ENCODE measurements at regions not wholly inside any gene's neighbourhood (a gene's known extent, or its start where the extent isn't known, plus 50 kb on each side); places are given as distances from the start of the nearest gene placed in this dataset.
A peak's percentile ranks its signal among the peaks of the same experiment; 100 is the strongest.

DNA sequence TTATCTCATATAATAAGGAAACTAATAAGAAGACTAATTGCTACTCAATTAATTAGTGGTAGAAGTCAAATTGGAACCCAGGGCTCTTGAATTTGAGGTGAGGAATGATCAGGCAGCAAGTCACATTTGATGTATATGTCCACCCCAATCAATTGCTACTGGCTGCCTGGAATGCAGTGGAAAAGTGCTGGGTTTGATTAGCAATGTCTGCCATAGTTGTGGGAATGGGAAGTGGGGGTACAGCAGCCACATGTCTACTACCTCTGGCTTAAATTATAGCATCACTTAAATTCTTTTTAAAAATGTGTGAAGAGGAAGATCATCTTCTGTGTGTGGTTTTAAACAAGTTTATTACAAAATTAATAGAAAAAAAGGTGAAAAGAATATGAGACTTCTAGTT lies 50.8 kb upstream of the NAV2 start:
- DNase-seq: no peak

DNA sequence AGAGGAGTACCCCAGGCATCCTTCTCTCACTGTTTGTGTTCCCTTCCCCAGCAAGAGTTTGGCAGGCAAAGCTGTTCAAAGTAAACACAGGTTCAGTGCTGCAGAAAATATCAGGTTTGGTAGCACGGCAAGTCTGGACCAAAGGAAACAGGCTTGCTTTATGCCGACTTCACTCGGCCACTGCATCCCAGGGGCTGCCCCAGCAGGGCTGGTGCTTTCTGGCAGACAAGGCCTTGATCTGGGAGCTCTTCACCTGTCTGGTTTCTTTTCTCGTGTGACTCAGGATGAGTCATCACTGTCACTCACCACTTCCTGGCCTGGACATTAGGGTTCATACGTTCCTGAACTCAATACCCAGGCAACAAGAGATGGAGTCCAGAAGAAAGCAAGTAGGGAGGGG lies 52.6 kb upstream of the NAV2 start:
- DNase-seq: no peak

DNA sequence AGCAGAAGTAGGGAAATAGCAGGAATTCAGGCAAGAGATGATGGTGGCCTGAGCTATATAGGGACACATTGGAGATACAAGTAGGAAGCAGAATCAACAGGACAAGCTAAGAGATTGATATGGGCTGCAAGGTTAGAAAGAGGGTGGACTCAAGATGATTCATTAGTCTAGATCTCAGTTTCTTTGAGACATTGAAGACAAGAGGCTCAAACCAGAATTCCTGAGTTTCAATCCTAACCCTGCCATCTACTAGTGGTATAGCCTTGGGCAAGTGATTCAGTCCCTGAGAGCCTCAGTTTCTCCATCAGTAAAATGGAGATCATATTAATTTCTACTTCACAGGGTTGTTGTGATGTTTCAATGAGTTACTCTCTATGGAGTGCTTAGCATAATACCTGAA lies 53.1 kb upstream of the NAV2 start:
- no peak for DNase-seq

DNA sequence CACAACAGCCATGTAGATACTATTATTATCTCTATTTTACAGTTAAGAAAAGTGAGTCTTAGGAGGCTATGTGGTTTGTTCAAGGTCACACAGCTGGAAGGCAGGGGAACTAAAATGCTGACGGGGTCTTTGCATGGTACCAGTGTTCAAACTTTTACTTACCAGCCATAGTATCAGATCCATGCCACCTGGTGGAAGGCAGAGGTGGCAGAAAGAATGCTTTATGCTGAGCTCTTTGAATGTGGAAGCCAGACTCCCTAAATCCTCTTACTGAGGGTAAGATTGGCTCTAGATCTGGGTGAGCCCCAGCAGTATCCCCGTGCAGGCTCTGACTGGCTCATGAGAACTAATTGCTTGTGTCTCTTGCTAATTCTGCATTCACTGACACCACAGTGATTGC lies 54.3 kb upstream of the NAV2 start:
- no peak for DNase-seq

DNA sequence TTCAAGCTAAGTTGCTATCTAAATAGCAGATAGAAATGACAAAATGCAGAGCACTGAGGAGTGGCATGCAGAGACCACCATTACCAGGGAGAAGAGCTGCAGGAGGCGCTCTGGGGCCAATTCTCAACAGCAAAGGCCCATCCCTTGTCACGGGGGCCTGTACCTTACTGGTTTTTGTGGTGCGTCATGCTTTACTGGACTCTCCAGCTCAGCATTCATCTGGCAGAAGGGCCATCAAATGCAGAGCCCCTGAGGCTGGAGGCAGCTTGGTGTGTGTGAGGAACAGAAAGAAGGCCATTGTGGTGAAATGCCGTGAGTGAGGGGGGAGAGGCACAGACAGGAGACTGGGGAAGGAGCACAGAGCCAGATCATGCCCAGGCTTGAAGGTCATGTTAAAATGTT lies 56.5 kb upstream of the NAV2 start:
- DNase-seq: no peak

DNA sequence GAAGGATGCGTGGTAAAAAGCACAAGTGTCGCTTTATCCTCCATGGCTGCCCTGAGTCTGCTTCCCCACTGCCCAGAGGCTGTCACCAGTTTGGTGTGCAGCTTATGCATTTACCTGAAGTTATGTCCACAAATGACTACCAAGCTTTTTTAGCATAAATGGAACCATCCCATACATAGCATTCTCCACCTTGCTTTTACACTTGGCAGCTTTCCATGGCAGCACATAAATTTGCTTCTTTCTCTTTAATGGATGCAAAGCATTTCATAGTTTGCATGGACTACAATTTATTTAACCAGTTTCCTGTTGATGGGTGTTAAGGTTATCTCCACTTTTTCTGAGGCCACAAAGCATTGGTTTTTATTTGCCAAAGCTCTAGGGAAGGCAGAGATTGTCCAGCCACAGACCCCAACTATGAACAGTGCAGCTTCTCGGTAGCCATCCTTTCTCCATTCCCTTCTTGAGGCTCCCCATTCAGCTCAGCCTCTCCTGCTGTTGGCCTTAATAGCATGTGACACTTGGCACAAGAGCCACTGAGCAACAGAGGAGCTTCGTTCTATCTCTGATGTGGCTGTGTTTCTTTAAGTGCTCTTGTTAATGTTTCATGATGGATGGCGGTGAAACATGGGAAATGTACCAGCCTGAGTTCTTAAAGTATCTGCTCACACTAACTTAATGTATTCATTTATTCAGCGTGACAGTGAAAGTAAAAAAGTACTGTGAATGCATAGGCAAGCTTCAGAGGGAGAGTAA lies 59.8 kb upstream of the NAV2 start:
- no peak for DNase-seq

DNA sequence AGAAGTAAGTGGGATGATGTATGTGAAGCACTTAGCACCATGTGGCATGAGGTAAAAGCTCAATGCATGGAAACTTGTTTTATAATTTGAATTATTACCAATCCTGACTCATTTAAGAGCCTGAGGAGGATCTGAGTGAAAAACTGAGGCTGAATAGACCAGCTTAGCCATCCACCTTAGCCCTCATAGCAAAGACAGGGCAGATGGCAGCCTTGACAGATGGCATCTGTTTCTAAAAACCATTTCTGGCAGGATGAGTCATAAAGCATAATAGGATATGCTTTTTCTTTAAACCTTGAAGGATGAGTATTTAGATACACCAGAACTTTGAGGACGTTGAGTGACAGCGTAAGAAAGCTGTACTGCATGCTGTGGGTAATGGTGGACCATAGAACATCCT lies 61.0 kb upstream of the NAV2 start:
- DNase-seq: no peak

DNA sequence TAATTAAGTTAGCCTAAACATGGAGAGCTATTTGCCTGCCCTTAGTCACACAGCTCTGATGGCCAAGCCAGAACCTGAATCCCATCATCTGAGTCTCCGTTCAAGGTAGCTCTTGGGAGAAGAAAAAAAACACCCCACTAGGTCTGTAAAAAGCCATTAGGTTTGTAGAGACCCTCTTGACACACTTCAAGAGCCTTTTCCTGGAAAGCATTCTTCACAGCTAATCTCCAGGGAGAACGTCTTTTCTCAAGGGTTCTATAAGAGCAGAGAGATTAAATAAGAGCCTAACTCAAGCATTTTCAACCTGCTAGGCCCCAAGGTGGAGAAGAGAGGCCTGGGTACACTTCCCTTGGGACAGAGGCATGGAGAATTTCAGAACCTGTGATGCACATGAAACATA lies 61.6 kb upstream of the NAV2 start:
- DNase-seq: no peak

DNA sequence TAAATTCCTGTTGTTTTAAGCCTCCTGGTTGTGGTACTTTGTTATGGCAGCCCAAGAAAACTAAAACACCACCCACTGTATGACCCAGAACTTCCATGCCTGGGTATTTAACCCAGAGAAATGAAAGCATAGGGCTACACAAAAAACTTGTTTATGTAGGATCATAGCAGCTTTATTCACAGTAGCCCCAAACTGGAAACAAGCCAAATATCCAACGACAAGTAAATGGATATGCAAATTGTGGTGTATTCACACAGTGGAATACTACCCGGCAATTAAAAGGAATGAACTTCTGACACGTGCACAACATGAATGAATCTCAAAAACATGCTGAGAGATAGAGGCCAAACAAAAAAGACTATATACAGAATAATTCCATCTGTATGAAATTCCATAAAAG lies 62.2 kb upstream of the NAV2 start:
- no peak for DNase-seq

DNA sequence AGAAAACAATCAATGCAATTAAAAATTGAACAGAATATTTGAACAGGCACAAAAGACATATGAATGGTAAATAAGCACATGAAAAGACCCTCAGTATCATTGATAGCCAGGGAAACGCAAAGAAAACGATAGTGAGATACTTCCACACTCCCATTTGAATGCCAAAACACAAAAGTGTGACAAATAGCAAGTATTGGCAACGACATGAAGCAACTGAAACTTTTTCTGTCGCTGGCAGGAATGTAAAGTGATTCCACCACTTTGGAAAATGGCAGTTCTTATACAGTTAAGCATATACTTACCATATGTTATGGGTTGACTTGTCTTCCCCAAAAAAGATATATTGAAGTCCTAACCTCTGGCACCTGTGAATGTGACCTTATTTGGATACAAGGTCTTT lies 62.9 kb upstream of the NAV2 start:
- no peak for DNase-seq

DNA sequence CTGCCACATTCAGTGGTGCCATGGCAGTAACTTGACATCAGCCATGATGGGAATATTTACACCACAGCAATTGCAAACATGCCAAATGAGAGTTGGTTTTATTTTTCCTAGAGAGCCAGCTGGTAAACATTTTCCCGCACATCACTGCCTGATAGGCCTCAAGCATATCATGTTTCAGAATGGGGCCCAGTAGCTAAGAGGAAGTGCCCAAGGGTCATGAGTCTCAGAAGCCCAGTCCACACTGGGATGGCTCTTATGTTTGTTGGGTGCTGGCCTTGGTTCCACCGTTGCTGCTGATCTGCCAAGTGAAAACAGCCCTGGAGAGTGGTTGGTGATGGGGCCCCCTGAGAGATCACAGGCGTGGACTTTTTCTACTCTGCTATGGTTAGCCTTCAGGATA lies 64.3 kb upstream of the NAV2 start:
- DNase-seq: no peak

DNA sequence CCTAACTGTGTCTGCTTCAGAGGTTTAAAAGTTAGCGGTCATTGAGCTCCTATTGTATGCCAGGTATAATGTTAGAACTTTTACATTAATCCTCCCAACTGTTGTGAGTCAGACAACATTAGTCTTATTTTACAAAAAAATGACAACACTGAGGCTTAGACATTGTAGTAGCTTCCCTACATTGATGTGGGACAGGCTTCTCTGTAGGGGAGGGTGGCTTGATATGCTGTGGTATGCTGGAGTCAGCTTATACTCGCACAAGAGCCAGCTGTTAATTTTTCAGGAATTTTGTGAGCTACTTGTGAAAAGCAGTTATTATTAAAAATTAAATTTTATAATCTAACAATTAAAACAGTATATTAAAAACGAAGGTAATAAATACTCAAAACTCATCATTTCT lies 64.8 kb upstream of the NAV2 start:
- no peak for DNase-seq

DNA sequence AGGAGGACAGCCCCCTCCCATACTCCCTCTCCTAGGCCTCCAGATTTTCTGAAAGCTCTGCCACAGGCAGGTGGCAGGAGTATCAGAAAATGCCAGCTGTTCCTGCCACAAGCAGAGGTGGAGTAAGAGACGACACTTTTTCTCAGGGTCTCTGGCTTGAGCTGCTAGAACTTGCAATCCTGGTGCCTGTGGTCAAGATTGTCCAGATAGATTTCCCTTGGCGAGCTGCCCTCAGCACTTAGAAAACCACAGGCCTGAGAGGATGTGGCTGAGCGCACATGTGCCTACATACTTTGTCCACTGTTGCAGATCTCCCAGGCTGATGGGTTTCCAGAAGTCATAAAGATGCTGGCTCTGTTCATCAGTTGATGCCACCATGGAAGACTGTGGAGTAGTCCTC lies 65.7 kb upstream of the NAV2 start:
- no peak for DNase-seq

DNA sequence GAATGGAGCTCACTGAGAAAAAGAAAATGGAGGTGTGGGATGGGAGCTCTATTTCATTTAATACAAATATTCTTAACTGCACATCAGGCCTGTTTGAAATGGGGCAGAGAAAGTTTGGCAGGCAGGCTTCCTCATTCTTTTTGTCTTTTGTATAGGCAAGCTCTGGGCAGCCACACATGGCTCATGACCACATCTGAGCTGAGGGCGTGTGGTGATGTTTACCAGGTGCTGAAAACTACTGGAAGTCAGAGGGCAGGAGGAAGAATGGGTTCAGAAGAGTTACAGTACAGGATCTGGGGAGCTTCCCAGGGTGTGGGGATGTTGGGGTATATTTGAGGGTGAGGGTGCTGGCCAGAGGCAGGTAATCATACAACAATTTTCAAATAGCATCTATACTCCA lies 66.3 kb upstream of the NAV2 start:
- no peak for DNase-seq

DNA sequence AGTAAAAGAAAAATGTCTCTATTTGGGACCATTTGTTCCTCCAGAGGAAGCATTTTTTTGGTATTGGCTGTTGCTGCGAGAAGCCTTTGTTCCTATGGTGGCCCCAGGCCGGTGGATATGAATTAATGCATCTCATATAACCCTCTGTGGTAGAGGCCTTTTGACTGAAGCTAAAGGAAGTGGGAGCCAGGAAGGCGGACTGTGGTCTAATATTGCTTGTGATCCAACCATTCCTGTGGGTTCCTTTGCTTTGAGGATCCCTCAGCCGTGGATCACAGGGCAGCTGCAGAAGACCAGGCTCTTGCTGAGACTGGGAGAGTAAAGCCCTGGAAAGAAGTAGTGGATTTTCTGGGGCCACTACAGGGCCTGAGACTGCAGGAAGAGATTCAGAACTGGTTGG lies 68.3 kb upstream of the NAV2 start:
- DNase-seq: no peak

DNA sequence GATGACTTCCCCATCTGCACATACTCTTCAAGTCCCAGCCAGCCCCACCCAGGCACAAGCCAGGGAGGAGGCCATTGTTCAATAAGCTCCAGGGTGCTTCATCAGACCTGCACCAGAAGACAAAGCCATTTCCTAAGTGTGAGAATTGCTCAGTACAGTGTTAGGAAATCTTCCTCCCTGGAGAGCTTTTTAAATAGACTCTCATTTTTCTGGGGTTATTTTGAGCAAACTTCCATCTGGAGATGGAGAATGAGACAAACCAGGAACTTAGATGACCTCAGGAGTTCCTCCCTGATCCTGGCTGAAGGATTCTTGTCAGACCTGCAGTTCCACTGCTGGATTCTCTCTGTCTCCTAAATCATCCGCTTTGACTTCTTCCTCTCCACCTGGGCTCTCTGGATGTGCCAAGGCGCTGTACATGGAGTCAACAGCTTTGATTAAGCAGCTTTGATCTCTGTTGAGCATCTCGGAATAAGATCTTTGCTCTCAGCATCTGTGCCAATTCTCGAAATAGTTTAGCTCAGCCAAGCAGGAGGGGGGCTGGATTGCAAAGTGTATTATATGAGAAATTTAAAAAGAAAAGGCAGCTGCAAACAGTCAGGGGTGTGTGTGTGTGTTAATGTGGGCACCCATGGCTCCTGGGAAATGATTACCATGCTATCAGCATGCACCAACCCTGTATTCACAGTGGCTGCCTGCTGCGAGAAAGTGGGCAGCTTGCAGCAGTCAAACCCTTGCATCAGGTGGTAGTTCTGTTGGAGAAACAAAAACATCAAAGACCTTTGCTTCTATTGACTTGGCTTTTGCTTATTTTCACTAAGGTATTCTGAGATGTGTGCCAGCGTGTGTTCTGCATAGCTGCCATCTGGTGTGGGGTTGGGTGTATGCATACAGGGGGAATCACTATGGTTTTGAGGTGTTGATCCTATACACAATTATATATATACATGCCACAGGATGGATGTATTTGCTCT lies 70.2 kb upstream of the NAV2 start:
- peak; percentile 88 for DNase-seq

DNA sequence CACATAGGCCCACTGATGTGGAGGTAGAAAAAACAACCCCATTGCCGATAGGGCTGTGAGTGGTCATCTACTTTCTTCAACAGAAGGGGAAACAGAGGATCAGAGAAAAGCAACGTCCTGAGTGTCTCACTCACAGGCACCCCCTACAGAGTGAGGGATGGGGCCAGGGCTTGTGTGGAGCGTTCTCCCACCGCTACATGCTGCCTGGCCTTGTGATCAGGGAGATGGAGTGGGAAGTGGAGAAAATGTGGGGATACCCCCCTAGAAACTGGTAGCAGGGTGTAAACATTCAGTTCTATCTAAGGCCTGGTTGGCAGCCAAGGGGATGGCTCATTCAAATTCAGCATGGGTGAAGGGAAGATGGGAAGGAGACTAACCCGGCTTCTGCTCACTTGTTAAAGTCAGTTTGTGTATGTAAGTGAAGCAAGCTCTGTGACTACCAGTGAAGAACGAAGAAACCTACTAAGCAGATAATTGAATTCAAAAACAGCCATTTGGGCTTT lies 73.0 kb upstream of the NAV2 start:
- no peak for DNase-seq

DNA sequence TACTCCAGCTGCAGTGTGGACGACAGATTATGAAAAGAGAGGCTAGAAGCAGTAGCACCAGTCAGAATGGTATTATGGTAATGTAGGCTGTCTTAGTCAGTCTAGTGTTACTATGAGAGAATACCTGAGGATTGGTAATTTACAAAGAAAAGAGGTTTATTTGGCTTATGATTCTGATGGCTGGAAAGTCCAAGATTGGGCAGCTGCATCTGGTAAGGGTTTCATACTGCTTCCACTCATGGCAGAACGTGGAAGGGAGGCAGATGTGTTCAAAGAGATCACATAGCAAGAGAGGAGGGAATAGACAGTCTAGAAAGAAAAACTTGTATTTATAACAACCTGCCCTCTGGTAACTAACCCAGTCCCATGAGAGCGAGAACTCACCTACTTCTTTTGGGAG lies 77.3 kb upstream of the NAV2 start:
- no peak for DNase-seq

DNA sequence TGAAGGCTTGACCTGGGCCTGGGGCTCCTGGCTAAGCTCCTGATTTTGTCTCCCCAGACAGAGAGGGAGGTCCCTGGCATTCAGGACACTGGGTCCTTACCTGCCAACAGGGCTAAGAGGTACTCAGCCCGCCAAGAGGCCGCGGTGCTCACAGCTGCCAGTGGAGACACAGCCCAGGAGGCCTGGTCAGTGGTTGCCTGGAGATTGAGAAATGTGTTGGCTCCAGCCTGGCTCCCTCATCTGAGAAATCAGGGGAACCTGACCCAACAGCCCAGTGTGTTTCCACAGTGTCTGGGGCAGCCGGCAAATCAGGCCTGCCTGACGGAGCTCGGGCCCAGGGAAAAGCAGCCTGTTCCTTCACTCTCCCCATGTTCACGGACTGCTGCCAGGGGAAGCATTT lies 79.4 kb upstream of the NAV2 start:
- DNase-seq: no peak

DNA sequence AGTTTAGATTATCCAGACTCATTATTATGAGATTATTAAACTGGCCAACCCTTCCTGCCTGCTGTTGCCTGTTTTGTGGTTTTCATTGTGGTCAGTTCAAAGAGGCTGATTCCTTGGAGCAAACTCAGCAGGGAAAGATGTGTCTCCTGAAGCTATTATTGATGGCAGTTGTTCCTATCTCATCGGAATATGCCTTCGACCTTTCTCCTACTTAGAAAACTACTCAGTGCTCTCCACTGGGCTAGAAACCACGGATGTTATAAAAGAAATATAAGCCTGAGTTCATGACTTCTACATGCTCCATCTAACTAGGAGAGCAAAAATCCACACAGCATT lies 80.2 kb upstream of the NAV2 start:
- no peak for DNase-seq

DNA sequence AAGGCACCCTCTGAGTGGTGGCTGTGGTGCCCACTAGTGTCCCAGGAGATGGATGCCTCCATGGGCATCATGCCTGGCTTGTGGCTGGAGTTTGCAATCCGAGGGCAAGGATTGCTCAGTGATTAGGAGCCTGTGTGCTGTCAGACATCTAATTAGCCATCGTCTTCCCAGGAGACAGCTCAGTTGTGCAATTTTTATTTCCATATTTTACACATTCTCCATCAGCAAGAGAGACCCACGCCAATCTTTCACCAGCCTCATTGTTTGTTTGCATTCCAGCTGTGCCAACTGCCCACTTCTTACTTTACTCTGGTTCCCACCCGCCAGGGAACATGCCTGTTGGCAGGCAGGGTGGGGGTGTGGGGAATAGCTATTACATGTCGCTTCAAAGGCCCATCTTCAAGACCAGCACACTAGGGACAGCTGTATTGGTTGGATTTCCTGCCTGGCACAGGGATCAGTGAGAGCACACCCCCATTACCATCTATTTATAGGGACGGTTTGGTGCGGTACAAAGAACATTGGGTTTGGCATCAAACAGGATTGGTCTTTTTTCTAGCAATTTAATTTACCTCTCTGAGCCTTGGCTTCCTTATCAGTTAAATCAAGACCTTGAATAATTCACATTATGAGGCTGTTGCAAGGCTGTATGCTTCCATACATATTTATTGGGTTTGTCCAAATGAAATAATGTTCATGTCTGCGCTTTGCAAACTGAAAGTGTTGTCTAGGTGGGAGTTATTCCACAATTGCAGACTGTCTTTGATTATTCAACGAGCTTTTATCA lies 80.7 kb upstream of the NAV2 start:
- no peak for DNase-seq

DNA sequence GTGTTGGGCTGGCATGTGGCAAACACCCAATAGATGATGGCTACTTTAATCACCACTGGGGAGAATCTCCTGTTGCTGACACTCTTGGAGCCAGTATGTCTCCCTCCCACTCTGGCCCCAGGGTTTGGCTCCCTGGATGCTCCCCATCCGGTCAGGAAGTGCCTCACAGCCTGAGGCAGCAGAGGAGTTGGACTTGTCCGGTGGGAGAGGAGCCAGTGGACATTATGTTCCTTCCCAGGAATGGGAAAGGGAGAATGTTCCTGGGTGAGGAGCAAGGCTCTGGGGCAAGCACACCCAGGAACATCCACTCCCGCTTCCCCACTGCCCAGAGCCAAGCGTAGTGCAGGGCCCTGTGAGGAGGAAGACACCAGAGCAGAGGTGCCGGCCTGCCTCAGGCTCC lies 84.6 kb upstream of the NAV2 start:
- DNase-seq: no peak

DNA sequence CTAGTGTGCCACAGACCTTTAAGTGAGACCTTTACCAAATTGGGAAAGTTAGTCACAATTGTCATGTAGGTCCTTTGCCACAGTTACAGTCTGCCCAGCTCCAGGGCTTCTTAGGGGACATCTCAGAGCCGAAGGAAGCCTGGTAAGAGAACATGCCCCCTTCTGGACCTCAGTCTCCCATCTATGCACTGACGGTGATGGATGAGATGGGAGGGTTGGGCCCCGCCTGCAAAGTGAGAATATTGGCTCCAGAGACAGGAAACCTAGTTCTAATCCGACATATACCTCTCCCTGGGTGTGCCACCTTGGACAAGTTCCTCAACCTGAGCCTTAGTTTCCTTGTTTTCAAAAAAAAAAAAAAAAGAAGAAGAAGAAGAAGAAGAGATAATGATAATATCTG lies 85.1 kb upstream of the NAV2 start:
- no peak for DNase-seq

DNA sequence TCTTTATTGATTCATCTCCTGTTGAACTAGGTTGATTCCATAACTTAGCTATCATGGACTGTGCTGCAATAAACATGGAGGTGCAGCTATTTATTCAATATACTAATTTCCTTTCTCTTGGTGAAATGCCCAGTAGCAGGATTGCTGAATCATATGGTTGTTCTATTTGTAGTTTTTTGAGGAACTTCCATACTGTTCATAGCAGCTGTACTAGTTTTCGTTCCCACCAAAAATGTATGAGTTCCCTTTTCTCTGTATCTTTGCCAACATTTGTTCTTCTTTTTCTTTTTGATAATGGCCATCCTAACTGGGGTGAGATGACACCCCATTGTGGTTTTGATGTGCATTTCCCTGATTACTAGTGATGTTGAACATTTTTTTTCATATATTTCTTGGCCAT lies 87.2 kb upstream of the NAV2 start:
- no peak for DNase-seq
